KBM-7 (cell line): ENCODE measurements at regions not wholly inside any gene's neighbourhood (a gene's known extent, or its start where the extent isn't known, plus 50 kb on each side); places are given as distances from the start of the nearest gene placed in this dataset.

Source experiments
- DNase-seq: peaks from one replicate; pipeline ENCODE4 v3.0.0-alpha.2; 2015
- in situ Hi-C: fragments of 300-500 bp; cut with MboI; formaldehyde crosslinking; loops from 2 replicates; pipeline ENCODE4 v1.14.3; 2020; ENCODE audit warnings: low sequenced_read_pairs, low pct_unique_long_range_greater_than_20kb, mixed read lengths

DNA sequence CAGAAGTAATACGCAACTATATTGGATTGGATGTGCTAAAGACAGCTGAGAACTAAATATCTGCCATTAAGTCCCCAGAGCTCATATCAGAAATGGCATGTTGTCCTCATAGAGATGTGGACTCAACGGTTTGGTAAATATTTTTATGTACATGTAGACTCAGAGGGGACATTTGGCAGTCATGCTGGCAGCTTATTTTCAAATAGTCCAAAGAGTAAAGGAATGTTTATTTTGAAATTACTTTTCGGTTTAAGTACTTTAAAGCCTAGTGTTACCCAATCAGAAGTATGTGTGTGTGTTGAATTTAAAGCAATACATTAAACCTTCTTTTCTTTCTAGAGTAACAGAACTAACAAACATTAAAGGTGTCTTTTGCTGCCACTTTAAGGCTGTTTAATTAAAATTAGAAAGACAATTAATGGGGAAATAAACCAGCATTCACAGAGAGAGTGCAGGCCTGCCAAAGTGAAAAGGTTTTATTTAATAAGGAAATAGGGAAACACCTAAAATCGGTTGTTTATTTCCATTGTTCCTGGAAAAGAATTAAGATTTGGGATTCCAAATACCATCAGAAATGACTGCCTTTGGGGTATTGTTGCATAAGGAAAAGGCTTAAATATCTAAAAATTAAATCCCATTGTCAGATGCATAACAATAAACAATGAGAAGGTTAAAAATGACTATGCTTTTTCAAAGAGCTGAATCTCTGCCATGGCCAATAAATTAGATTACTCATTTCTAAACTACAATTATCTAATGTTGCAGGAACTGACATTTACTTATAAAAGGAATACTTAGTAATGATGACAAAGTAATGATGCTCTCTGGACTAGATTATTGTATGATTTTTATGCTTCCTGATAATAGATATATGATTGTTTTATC lies 113.4 kb upstream of the AHR start:
- DNase-seq, result no peak
- in situ Hi-C loops, result no loop called here

- in situ Hi-C loops, result no loop called here
- DNase-seq, result peak; percentile 71
Observed at GRCh38 chr7:17185690-17186070, 112.8 kb upstream of the AHR start.

DNA sequence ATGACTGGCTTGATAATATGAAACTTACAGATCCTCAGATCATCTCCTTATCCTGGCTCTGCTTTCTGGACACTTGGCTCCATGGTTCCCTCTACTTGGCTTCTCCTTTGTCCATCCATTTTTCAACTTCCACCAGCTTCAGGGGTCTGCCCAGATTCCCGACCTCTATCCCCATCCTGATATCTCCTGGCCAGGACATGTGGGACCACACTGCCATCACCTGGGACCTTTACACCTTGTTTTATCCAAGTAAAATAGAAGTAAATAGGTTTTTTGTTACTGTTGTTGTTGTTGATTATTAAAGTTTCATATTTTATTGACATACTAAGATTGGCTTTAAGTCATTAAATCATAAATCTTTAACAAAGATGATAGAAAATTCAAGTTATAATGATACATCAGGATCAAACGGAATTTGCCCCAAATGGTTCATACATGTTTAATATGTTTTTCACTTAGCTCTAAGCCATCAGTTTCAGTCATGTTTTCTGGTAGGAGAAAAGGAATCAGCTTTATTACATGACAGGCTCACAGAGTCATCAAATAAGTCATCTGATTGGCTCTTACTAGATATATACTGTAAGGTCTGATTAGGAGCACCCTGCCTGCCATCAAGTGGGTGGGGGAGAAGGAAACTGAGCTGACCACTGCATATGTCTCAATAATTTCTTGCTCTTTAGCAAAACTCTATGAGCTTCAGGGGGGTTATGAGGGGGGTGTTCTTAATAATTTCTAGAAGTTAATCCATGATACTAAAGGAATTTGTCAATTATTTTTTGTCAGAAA lies 111.5 kb upstream of the AHR start:
- DNase-seq, result no peak
- in situ Hi-C loops, result no loop called here

DNA sequence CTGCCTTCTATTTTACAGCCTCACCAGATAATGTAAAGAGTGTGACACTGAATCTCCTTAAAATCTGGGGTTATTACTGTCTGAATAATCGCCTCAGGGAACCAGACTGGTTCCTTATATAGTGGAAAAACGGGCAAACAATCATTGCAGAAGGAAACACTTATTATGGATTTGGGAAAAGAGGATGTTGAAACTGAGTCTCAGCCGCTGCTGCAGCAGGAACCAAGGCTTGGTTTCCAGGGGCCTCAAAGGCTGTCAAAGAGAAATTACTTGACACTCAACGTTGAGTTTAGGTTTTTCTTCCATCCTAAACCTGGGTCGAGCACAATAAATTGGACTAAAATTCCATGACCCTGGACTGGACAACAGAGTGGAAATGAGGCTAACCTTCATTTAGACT lies 103.8 kb upstream of the AHR start:
- in situ Hi-C loops, result no loop called here
- DNase-seq, result no peak

- in situ Hi-C loops, result no loop called here
- DNase-seq, result no peak
Observed at GRCh38 chr7:17195576-17195975, 102.9 kb upstream of the AHR start.

DNA sequence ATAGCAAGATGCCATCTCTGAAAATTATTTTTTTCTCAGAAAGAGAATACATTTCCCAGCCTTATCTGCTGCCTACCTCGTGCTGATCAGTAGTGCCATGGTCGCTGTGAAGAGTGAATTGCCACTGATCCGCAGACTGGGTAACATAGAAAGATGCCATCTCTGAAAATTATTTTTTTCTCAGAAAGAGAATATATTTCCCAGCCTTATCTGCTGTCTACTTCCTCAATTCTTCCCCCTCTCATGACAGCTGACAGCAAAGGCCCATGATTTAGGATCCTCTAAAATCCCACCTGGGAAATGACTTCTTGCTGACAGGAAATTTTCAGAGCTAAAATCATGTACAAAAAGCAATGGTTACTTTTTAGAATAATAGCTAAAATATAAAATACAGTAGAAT lies 92.5 kb upstream of the AHR start:
- DNase-seq, result peak; percentile 79
- in situ Hi-C loops, result no loop called here

DNA sequence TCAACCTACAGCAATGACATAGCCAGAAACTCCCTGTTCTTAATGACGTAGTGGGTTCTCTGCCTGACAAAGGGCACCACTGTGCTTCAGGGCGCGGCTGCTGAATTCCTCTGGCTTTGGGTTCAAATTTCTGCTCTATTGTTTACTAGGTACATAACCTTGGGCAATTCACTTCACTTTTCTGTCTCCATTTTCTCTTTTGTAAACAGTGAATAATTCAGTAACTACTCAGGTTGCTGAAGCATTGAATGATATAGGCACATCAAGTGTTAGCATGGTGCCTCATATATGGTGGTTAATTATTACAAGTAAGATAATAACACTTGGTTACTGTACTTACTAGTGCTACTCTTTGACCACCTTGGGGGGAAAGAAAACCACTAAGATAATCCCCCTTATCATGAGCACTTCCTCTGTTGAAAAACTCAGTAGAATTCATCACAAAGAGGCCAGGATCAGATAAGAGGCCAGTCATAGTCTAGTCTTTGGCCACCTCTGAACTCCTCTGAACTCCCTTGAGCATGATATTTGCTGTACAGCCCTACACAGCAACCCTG lies 92.0 kb upstream of the AHR start:
- in situ Hi-C loops, result no loop called here

GRCh38 chr7:17207220-17207619 lies 91.2 kb upstream of the AHR start:
- DNase-seq, result peak; percentile 81
- in situ Hi-C loops, result no loop called here

More for the DNA sequence above, 92.0 kb upstream of the AHR start:
- peak; percentile 73 for DNase-seq

- in situ Hi-C loops, result no loop called here
- no peak for DNase-seq
Observed at GRCh38 chr7:17209101-17209500, 89.4 kb upstream of the AHR start.

DNA sequence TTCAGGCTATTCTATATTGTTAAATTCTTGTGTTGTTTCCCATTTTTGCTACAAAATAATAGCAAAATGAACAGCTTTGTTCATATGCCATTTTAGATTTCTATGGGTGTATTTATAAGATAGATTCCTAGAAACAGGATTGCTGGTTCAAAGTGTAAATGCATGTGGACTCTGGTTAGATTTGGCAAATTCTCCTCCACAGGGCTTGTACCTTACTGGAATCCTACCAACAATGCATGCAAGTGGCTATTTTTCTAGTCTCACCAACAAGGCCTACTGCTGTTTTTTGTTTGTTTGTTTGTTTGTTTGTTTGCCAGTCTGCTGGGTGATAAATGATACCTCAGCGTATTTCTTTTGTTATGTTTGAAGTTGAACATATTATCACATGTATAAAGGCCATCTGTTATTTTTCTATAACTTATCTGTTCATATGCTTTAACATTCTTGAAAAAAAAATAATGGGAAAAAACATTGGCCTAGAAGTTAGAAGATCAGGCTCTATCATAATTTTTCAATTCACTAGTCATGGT lies 87.1 kb upstream of the AHR start:
- in situ Hi-C loops, result no loop called here
- DNase-seq, result no peak

DNA sequence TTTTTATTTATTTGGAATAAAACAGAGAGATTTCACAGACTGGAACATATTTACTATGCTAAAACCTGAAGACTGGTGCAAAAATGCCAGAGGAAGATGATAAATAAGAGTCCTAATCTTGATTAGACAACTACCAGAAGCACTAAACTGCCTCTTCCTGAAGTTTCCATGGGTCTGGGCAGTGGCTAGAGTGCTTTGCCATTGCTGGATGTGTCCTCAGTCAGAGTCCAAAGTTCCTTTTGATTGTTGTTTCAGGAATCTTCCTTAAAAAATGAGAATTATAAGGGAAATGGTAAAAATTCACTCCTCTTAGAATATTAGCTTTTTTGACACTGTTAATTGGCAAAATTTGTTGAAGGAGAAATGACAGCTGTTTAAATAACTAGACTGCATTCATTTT lies 86.3 kb upstream of the AHR start:
- DNase-seq, result no peak
- in situ Hi-C loops, result no loop called here

GRCh38 chr7:17227766-17228490 lies 70.5 kb upstream of the AHR start:
- DNase-seq, result no peak
- in situ Hi-C loops, result no loop called here

- DNase-seq, result no peak
Observed at GRCh38 chr7:17229228-17229627, 69.2 kb upstream of the AHR start.

GRCh38 chr7:17230099-17230807 lies 68.2 kb upstream of the AHR start:
- in situ Hi-C loops, result no loop called here
- no peak for DNase-seq

More at GRCh38 chr7:17229228-17229627, 69.2 kb upstream of the AHR start:
- in situ Hi-C loops, result no loop called here

DNA sequence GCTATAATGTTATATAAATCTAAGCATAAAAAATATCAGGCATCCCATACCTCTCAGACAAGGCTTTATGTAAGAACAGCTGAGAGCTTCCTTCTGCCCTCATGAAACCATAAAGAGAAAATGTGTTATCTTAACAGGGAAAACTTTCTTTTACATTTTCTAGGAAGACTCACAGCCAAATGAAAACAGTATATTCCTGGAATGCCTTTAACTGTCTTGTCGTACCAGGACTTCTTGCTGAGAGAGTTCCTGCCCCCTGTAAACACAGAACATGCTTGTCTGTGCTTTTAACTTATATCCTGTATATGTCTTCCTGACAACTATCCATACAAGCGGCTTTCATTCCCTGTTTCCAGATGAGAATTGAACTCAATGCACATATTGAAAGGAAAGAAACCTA lies 64.8 kb upstream of the AHR start:
- in situ Hi-C loops, result no loop called here
- DNase-seq, result no peak

DNA sequence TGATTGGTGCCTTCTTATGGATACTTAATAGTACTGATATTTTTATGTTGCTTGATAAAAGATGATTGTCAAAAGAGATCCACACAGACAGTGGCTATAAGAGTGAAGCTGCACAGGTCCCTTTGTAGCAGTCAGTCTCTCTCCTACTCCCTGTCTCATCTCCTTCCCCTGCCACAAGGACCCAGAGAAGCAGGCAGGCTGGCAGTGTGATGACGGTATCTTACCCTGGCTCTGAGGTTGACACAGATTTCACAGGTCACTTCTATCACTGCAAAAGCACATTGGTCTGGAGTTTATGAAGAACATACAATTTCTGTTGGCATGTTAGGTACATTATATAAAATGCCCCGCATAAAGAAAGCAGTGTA lies 64.4 kb upstream of the AHR start:
- in situ Hi-C loops, result no loop called here

GRCh38 chr7:17234398-17235031 lies 63.9 kb upstream of the AHR start:
- in situ Hi-C loops, result no loop called here
- peak; percentile 91 for DNase-seq

More for the DNA sequence above, 64.4 kb upstream of the AHR start:
- no peak for DNase-seq

DNA sequence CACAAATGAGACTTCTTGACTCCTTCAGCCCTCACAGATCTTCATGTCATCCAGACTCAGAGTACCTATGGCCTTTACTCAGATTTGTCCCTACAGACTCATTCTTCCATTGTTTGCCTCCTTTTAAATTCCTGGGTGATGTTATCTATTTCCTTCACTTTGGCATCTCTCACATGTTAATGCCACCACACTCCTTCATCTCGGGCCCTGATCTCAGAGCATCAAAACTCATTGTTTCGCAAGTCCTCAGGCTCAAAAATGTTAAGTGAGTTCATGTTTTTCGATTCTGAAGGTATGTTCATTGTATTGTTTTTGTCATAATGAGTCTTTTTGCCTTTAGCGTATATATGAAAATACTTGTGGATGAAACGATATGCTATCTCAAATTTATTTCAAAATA lies 62.3 kb upstream of the AHR start:
- DNase-seq, result no peak
- in situ Hi-C loops, result no loop called here
